A549 (cell line): ENCODE measurements at regions not wholly inside any gene's neighbourhood (a gene's known extent, or its start where the extent isn't known, plus 50 kb on each side); places are given as distances from the start of the nearest gene placed in this dataset.

Experiments
- ATAC-seq, 2 experiments: fragments of 200-7000 bp in 1 of 2; fragments of >200 bp in 1 of 2; cut with Nextera tagmentation in 1 of 2; cut with Tn5 transposase in 1 of 2; 3 replicates each; pipeline versions ENCODE4 v1.8.0 to v1.9.1; 2018 to 2020; ENCODE audit warnings: mild to moderate bottlenecking in 1 of 2, moderate library complexity in 1 of 2
- CTCF ChIA-PET: fragments of 300-600 bp; sonication (Branson Sonifier 250); formaldehyde crosslinking; extraction: SDS; loops from one replicate; lab custom pipeline; 2021; ENCODE audit warnings: antibody characterized with exemption, inconsistent platforms; lab: Yijun Ruan, JAX
- POLR2A ChIA-PET: fragments of 350-600 bp; formaldehyde crosslinking; extraction: SDS; loops from one replicate; lab custom pipeline; 2021; ENCODE audit warnings: antibody characterized with exemption, inconsistent platforms; lab: Yijun Ruan, JAX
- DNase-seq, 2 experiments: peaks; one replicate each; pipeline versions ENCODE4 v3.0.0 to v3.0.0-alpha.2; 2011 to 2016; ENCODE audit warnings: low read depth in 1 of 2, low spot score in 1 of 2
- FAIRE-seq: peaks from 2 replicates; lab custom pipeline; 2011; peaks lifted over from hg19 to GRCh38; lab: Jason Lieb, UNC
- H3K27ac ChIP-seq, 2 experiments: fragments of >200 bp; sonication (Bioruptor Twin); formaldehyde crosslinking; 3 replicates each; pipeline ENCODE4 v1.5.1; 2016 to 2017
- H3K4me1 ChIP-seq: fragments of >200 bp; sonication (Bioruptor Twin); formaldehyde crosslinking; 3 replicates; pipeline ENCODE4 v1.6.1; 2016
- H3K4me2 ChIP-seq: fragments of >200 bp; sonication (Bioruptor Twin); formaldehyde crosslinking; 3 replicates; pipeline ENCODE4 v1.6.1; 2016
- H3K4me3 ChIP-seq: fragments of >200 bp; sonication (Bioruptor Twin); formaldehyde crosslinking; 3 replicates; pipeline ENCODE4 v1.5.1; 2016
- H3K9me3 ChIP-seq: fragments of >200 bp; sonication (Bioruptor Twin); formaldehyde crosslinking; 3 replicates; pipeline ENCODE4 v1.6.1; 2016
- CBX2 ChIP-seq: fragments of 200-600 bp; sonication (generic); IDR thresholded peaks from 2 replicates; pipeline ENCODE4 v1.6.1; 2016; ENCODE audit warnings: low read depth, mild to moderate bottlenecking, borderline replicate concordance
- CEBPB ChIP-seq, 2 experiments: fragments of >200 bp in 1 of 2; sonication (Bioruptor Twin) in 1 of 2; formaldehyde crosslinking in 1 of 2; IDR thresholded peaks; 2 replicates each; pipeline ENCODE4 v1.6.1; 2012 to 2016
- CHD2 ChIP-seq: fragments of 150-350 bp; IDR thresholded peaks from 2 replicates; pipeline ENCODE4 v1.6.1; 2014; ENCODE audit warnings: low read length; ENCODE audit not compliant: partially characterized antibody
- EHMT2 ChIP-seq: fragments of 200-600 bp; sonication (generic); IDR thresholded peaks from 2 replicates; pipeline ENCODE4 v1.6.1; 2016; ENCODE audit warnings: antibody characterized with exemption, low read depth, mild to moderate bottlenecking, moderate library complexity
- EP300 ChIP-seq, 2 experiments: fragments of >200 bp; sonication (Bioruptor Twin); formaldehyde crosslinking; IDR thresholded peaks; 2 replicates in 1 of 2; 3 replicates in 1 of 2; pipeline ENCODE4 v1.6.1; 2016 to 2017
- ESRRA ChIP-seq: fragments of 150-350 bp; IDR thresholded peaks from 2 replicates; pipeline ENCODE4 v1.6.1; 2014; ENCODE audit warnings: mild to moderate bottlenecking, low read length, borderline replicate concordance
- HDAC2 ChIP-seq: fragments of 200-600 bp; sonication (generic); IDR thresholded peaks from 2 replicates; pipeline ENCODE4 v1.6.1; 2016
- JUNB ChIP-seq: fragments of >200 bp; sonication (Bioruptor Twin); formaldehyde crosslinking; IDR thresholded peaks from 2 replicates; pipeline ENCODE4 v1.6.1; 2016
- MAZ ChIP-seq: fragments of 150-350 bp; IDR thresholded peaks from 2 replicates; pipeline ENCODE4 v1.6.1; 2014; ENCODE audit warnings: antibody characterized with exemption, low read depth, low read length, borderline replicate concordance
- NPAS2 ChIP-seq: fragments of 250-450 bp; sonication (Bioruptor Pico); IDR thresholded peaks from 2 replicates; pipeline ENCODE4 v1.8.0; 2022; ENCODE audit warnings: mild to moderate bottlenecking, moderate library complexity, borderline replicate concordance
- RAD21 ChIP-seq, 2 experiments: fragments of >200 bp in 1 of 2; sonication (Bioruptor Twin) in 1 of 2; formaldehyde crosslinking in 1 of 2; IDR thresholded peaks in 1 of 2; conservative IDR thresholded peaks in 1 of 2; 2 replicates in 1 of 2; 3 replicates in 1 of 2; pipeline ENCODE4 v1.6.1; 2012 to 2018; ENCODE audit warnings: inconsistent platforms in 1 of 2
- RCOR1 ChIP-seq: fragments of 150-350 bp; IDR thresholded peaks from 2 replicates; pipeline ENCODE4 v1.6.1; 2014; ENCODE audit warnings: antibody characterized with exemption, low read length, low read depth
- TFCP2L1 ChIP-seq: fragments of 250-450 bp; sonication (Bioruptor Pico); IDR thresholded peaks from 2 replicates; pipeline ENCODE4 v1.5.0; 2021; ENCODE audit warnings: mild to moderate bottlenecking
- ZC3H11A ChIP-seq: fragments of 450-650 bp; IDR thresholded peaks from 2 replicates; pipeline ENCODE4 v1.6.1; 2014; ENCODE audit warnings: antibody characterized with exemption, mild to moderate bottlenecking
- ZFP36 ChIP-seq: fragments of 450-650 bp; IDR thresholded peaks from 2 replicates; pipeline ENCODE4 v1.6.1; 2014; ENCODE audit warnings: borderline replicate concordance; ENCODE audit not compliant: partially characterized antibody
- ZNF302 ChIP-seq: fragments of 250-450 bp; sonication (Bioruptor Pico); IDR thresholded peaks from 2 replicates; pipeline ENCODE4 v1.9.0; 2021; ENCODE audit warnings: inconsistent platforms, mild to moderate bottlenecking, moderate library complexity
- WGBS: methylation state at CpG from one replicate; pipeline ENCODE4 v1.1.6; 2017; ENCODE audit errors: missing lambda C conversion rate; 5-methylcytosine and 5-hydroxymethylcytosine counted together
- TF ChIP-seq, protein P1 (sequence below): fragments of 150-350 bp; IDR thresholded peaks from 2 replicates; pipeline ENCODE4 v1.6.1; 2014; ENCODE audit warnings: low read depth, mild to moderate bottlenecking, low read length
- TF ChIP-seq, protein P2 (sequence below): fragments of >200 bp; sonication (Bioruptor Twin); formaldehyde crosslinking; IDR thresholded peaks from 2 replicates; pipeline ENCODE4 v1.6.1; 2016
- TF ChIP-seq, protein P3 (sequence below): fragments of 450-650 bp; IDR thresholded peaks from 2 replicates; pipeline ENCODE4 v1.6.1; 2014; ENCODE audit warnings: antibody characterized with exemption

DNA sequence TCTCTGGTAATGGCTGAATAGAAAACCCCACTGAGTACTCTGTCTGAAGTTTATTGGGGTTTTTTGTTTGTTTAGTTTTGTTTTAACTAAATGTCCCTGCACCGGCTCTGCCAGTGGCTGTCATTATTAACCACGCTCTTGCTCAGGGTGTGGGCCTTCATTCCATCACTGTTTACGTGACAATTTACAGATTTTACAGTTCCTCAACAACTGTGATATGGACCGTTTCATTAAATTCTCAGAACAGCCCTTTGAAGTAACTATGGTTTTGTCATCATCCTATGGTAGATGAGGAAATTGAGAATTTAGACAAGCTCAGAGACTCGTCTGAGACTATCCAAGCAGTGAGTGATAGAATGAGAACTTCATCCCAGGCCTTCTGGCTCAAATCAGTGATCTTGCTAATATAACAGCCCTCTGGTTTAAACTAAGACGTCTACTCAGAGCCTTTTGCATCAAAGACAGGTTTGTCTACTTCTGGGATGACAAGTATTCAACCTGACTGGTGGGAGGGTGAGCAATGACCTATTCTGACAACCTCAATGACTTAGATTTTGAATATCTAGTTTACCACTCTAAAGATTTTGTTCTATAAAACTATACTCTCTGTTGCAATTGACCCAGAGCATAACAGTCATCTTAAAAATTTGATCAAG is 77.3 kb upstream of the MAP3K1 start:
- no peaks in the 10 kb centered on the region for H3K9me3 ChIP-seq
- ATAC-seq (no peak), FAIRE-seq (no peak), DNase-seq (no peak)
- ChIA-PET POLR2A (no interaction called here), CTCF (no interaction called here)
- no peaks in the 10 kb centered on the region for H3K4me1 ChIP-seq
- no peak for TF ChIP-seq ESRRA
- TF ChIP-seq, protein P1, sequence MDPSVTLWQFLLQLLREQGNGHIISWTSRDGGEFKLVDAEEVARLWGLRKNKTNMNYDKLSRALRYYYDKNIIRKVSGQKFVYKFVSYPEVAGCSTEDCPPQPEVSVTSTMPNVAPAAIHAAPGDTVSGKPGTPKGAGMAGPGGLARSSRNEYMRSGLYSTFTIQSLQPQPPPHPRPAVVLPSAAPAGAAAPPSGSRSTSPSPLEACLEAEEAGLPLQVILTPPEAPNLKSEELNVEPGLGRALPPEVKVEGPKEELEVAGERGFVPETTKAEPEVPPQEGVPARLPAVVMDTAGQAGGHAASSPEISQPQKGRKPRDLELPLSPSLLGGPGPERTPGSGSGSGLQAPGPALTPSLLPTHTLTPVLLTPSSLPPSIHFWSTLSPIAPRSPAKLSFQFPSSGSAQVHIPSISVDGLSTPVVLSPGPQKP = no peak
- TF ChIP-seq HDAC2 = no peak
- no peak for TF ChIP-seq CEBPB (IDR thresholded peaks at IDR 0.05)
- TF ChIP-seq, protein P2, sequence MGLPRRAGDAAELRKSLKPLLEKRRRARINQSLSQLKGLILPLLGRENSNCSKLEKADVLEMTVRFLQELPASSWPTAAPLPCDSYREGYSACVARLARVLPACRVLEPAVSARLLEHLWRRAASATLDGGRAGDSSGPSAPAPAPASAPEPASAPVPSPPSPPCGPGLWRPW = no peak
- no peak for TF ChIP-seq EP300 (IDR thresholded peaks at IDR 0.05)
- no peak for TF ChIP-seq CHD2
- no peak for TF ChIP-seq RAD21 (conservative IDR thresholded peaks at IDR 0.05 in 1 of 2, IDR thresholded peaks at IDR 0.05 in 1 of 2)
- no peak overlapping the region for H3K4me3 ChIP-seq
- no peak overlapping the region for H3K4me2 ChIP-seq
- WGBS = 73% methylated on average over 6 of the region's 6 CpGs
- H3K27ac ChIP-seq = no peak overlapping the region

DNA sequence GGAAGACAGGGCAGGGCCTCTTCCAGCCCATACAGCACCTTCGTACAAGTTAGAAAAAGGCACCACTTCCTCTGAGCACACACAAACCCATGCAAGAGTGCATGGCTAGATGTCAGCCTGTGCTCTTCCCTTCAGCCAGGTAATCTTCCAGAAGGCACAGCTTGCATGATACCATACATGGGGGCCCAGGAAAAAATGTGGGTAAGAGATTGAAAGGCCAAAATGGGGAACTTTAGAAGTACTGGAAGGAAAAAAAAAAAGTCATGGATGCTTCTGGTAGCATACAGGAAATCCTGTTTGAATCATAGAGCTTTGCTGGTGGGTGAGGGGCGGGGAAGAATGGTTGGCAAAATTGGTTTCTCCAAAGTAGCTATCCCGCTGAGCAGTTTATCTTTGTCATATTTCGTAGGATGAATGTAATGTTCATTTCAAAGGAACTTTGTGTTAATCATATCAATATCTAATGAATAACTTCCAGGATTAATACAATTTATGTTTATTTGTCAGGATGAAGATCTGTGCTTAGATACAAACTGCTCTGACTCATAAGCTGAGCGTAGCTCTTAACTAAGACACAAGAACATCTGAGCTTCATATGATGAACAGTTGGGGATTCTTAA is 78.2 kb upstream of the MAP3K1 start:
- FAIRE-seq = no peak
- Histone ChIP-seq H3K4me2 (no peak overlapping the region), H3K4me1 (no peaks in the 10 kb centered on the region), H3K27ac (no peak overlapping the region), H3K9me3 (no peaks in the 10 kb centered on the region), H3K4me3 (no peak overlapping the region)
- ChIA-PET POLR2A (no interaction called here), CTCF (interaction anchor here (0.6 kb wide), 1 partner anchor 32 kb away, joined by 4 read pairs; no protein-coding TSS in a partner anchor)
- ATAC-seq = no peak
- TF ChIP-seq CHD2 (no peak), JUNB (no peak), RCOR1 (no peak)
- no peak for DNase-seq
- whole genome bisulfite sequencing = 69% methylated on average over 5 of the region's 5 CpGs

DNA sequence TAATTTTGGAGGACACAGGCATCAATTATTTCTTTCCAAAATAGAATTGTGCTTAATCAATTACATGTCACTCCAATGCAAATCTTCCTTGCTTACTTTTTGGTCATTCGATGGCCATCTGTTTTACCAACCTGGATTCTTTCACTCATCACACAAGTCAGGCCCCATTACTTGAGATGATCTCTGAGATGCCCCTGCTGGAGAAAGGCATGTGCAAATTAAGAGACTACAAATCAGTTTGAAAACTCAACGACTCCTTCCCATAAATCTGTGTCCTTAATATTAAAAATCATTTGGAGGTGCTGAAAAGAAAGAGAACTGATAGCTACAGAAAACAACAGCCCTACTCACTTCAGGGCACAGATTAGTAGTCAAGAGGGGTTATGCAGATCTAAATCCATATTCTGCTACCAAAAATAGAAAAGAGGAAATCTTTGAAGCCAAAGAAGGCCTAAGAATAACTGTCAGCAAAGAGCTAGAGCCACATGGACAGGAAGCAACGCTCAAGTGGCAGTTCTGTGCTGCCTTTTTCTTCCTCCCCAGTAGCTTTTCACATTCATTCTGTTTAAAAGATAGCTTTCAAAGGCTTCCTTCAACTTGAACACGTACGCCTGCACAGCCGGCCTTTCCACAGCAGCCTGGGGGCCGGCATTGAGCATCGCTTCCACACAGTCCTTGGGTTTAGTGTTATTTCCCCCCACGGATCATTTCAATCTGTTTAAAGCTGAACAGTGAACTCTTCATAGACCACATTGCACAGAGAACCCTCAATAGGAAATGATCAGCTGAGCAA is 79.3 kb upstream of the MAP3K1 start:
- ChIA-PET CTCF (interaction anchor here (0.6 to 0.9 kb wide), 2 partner anchors 102 to 1127 kb away, joined by 3 read pairs; no protein-coding TSS in a partner anchor), POLR2A (no interaction called here)
- Histone ChIP-seq H3K4me3 (no peak overlapping the region), H3K4me2 (no peak overlapping the region), H3K27ac (no peak overlapping the region), H3K4me1 (no peaks in the 10 kb centered on the region)
- WGBS = 77% methylated on average over 9 of the region's 9 CpGs
- no peak for ATAC-seq
- TF ChIP-seq, protein P3, sequence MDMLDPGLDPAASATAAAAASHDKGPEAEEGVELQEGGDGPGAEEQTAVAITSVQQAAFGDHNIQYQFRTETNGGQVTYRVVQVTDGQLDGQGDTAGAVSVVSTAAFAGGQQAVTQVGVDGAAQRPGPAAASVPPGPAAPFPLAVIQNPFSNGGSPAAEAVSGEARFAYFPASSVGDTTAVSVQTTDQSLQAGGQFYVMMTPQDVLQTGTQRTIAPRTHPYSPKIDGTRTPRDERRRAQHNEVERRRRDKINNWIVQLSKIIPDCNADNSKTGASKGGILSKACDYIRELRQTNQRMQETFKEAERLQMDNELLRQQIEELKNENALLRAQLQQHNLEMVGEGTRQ = no peak
- TF ChIP-seq EHMT2 = no peak
- TF ChIP-seq ZFP36 = no peak
- TF ChIP-seq MAZ = no peak
- no peak for TF ChIP-seq ZNF302 (CRISPR knock-in tag)
- TF ChIP-seq NPAS2 (CRISPR knock-in tag) = no peak
- no peak for TF ChIP-seq ESRRA
- no peak for TF ChIP-seq ZC3H11A
- no peak for TF ChIP-seq CBX2
- TF ChIP-seq TFCP2L1 (CRISPR knock-in tag) = no peak
- TF ChIP-seq, all 56 proteins: peak for 0
- DNase-seq (no peak), FAIRE-seq (no peak)
- H3K9me3 ChIP-seq = no peaks in the 10 kb centered on the region
